HL-60 (cell line): ENCODE measurements at regions not wholly inside any gene's neighbourhood (a gene's known extent, or its start where the extent isn't known, plus 50 kb on each side); places are given as distances from the start of the nearest gene placed in this dataset.

Experiments used
- GABPA ChIP-seq: IDR thresholded peaks from 2 replicates; pipeline ENCODE4 v1.6.1; 2012; ENCODE audit warnings: low read depth
- POLR2AphosphoS5 ChIP-seq: IDR thresholded peaks from 2 replicates; pipeline ENCODE4 v1.6.1; 2012; ENCODE audit warnings: low read depth
- TF ChIP-seq, protein P1 (sequence below): IDR thresholded peaks from one replicate; pipeline ENCODE4 v1.5.1; 2011; ENCODE audit warnings: low read length, control low read depth, inconsistent platforms; ENCODE audit not compliant: insufficient read depth
- TF ChIP-seq, protein P2 (sequence below): IDR thresholded peaks from 2 replicates; pipeline ENCODE4 v1.6.1; 2012; ENCODE audit warnings: low read depth; ENCODE audit not compliant: insufficient replicate concordance

DNA sequence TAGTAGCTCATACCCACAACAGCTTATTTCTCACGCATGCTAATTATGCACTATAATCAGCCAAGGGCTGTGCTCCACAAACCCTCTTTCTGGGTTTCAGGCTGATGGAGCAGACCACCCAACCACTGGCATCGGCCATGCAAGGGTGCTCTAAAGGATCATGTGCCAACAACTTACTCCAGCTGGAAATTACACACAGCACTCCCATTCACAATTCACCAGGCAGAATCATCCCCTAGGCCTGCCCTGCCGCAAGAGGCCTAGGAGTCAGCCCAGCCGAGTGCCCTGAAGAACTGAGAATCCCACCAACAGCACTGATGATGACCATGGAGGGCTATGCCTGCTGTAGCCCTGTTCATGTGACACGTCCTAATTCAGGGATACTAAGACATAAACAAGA is 216.2 kb upstream of the CHRNA7 start:
- TF ChIP-seq, protein P1, sequence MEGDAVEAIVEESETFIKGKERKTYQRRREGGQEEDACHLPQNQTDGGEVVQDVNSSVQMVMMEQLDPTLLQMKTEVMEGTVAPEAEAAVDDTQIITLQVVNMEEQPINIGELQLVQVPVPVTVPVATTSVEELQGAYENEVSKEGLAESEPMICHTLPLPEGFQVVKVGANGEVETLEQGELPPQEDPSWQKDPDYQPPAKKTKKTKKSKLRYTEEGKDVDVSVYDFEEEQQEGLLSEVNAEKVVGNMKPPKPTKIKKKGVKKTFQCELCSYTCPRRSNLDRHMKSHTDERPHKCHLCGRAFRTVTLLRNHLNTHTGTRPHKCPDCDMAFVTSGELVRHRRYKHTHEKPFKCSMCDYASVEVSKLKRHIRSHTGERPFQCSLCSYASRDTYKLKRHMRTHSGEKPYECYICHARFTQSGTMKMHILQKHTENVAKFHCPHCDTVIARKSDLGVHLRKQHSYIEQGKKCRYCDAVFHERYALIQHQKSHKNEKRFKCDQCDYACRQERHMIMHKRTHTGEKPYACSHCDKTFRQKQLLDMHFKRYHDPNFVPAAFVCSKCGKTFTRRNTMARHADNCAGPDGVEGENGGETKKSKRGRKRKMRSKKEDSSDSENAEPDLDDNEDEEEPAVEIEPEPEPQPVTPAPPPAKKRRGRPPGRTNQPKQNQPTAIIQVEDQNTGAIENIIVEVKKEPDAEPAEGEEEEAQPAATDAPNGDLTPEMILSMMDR, result no peak
- TF ChIP-seq GABPA, result no peak
- TF ChIP-seq, protein P2, sequence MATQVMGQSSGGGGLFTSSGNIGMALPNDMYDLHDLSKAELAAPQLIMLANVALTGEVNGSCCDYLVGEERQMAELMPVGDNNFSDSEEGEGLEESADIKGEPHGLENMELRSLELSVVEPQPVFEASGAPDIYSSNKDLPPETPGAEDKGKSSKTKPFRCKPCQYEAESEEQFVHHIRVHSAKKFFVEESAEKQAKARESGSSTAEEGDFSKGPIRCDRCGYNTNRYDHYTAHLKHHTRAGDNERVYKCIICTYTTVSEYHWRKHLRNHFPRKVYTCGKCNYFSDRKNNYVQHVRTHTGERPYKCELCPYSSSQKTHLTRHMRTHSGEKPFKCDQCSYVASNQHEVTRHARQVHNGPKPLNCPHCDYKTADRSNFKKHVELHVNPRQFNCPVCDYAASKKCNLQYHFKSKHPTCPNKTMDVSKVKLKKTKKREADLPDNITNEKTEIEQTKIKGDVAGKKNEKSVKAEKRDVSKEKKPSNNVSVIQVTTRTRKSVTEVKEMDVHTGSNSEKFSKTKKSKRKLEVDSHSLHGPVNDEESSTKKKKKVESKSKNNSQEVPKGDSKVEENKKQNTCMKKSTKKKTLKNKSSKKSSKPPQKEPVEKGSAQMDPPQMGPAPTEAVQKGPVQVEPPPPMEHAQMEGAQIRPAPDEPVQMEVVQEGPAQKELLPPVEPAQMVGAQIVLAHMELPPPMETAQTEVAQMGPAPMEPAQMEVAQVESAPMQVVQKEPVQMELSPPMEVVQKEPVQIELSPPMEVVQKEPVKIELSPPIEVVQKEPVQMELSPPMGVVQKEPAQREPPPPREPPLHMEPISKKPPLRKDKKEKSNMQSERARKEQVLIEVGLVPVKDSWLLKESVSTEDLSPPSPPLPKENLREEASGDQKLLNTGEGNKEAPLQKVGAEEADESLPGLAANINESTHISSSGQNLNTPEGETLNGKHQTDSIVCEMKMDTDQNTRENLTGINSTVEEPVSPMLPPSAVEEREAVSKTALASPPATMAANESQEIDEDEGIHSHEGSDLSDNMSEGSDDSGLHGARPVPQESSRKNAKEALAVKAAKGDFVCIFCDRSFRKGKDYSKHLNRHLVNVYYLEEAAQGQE, result no peak
- TF ChIP-seq POLR2AphosphoS5, result no peak
